ENCODE measurements at regions not wholly inside any gene's neighbourhood (a gene's known extent, or its start where the extent isn't known, plus 50 kb on each side); places are given as distances from the start of the nearest gene placed in this dataset.

- no peak for TF ChIP-seq ZNF274 (IDR thresholded peaks at IDR 0.05; ENCODE audit: low read depth, low read length)
- no peak for TF ChIP-seq YY1 (IDR thresholded peaks at IDR 0.05; ENCODE audit: insufficient read depth, insufficient read length)
- TF ChIP-seq SUZ12 (IDR thresholded peaks at IDR 0.05; ENCODE audit: extremely low read depth, insufficient read depth, insufficient read length), result no peak
These were observed 63.0 kb upstream of the TRIM2 start for GRCh38 chr4:153141238-153141637.
